HuH-7.5 (cell line): ENCODE measurements at regions not wholly inside any gene's neighbourhood (a gene's known extent, or its start where the extent isn't known, plus 50 kb on each side); places are given as distances from the start of the nearest gene placed in this dataset.
A peak's percentile ranks its signal among the peaks of the same experiment; 100 is the strongest.
"Not testable (repeated sequence)": the region's sequence is repeated elsewhere in the genome, so short reads cannot be mapped to it uniquely, and the experiment has no call there.

Experiments used
- DNase-seq: peaks from one replicate; pipeline ENCODE4 v3.0.0; 2011; ENCODE audit warnings: low spot score

GRCh38 chr2:167355821-167356220 is 467.5 kb downstream of the XIRP2 start:
- no peak for DNase-seq

- no peak for DNase-seq
Measured at GRCh38 chr2:167353605-167354280, 465.5 kb downstream of the XIRP2 start.

- DNase-seq, result no peak
Measured at GRCh38 chr2:167345559-167345958, 457.3 kb downstream of the XIRP2 start.

GRCh38 chr2:167342769-167343168 is 454.5 kb downstream of the XIRP2 start:
- DNase-seq, result no peak

GRCh38 chr2:167340322-167340721 is 452.0 kb downstream of the XIRP2 start:
- DNase-seq, result no peak

DNA sequence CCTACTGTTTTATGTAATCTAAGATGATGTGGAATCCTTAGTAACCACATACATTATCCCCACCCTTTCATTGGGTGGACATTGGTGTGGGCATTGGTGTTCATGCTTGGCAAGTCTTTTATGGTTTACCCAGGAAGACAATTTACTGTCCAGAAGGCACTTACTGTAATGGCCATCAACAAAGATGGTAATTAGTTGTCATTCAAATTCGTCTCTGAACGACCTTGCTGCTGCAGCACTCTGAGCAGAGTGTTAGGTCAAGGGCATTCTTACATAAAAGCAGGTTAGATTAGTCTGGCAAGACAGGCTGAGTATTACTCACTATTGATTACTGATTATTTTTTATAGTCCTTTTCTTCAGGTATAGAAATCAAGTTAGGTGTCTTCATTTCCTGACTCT is 447.9 kb downstream of the XIRP2 start:
- DNase-seq, result no peak

- DNase-seq, result no peak
Measured at GRCh38 chr2:167335541-167335992, 447.3 kb downstream of the XIRP2 start.

DNA sequence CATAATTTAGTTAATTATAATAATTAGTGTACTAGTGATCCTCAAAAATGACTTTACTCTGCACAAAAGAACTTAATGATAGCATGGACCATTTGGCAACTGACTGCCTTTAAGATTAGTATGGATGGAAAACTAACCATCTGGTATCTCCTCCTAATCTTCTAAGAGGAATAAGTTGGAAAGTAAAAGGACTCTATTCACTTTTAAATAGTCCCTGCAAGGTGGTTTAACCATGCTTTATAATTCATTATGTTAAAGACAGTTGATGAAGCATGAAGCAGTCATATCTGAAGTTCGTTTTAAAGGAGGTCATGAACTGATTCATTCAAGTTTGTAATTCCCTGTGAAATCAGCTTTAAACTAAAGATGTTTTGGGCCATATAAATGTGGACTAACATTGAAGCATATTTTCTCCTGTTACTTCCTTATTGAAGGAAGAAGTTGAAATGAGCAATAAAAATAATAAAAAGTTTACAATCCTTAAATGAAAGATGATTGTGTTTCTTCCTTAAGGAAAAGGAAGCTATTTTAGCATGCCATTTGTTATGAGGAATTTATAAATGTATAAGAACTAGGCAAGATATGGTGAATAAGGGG is 446.0 kb downstream of the XIRP2 start:
- DNase-seq, result no peak

DNA sequence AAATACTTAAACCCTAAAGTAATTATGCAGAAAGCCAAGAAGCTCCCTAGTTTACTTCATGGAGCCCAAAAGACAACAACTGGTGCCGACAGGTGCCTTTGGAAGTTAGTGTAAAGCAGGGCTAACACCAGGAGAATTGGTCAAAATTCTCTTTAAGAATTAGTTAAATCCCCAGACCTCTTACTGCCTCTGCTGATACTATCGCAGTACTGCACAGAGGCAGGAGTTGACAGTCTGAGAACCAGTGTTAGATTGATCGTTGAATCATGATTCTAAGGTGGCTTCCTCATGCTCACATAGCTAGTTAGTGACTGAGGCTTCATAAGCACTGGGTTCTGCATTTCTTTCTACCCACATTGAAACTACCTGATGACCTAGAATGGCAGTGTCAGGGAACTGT is 445.0 kb downstream of the XIRP2 start:
- DNase-seq, result no peak

DNA sequence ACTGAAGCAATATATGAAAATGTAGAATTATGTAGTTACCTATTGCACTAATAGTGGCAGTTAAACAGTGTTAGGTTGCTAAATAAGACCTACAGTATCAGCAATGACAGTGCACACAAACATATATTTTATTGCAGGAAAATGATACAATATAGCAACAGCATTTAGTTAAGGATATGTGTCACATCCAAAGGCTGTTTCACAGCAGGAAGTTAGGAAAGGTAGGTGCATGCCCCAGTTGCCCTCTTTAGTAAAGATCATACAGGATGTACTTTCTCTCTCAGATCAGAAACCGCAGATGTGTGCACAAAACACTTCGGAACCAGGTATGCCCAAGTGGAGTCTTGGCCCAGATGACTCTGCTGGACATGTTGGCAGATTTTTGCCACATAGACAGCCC is 444.1 kb downstream of the XIRP2 start:
- DNase-seq, result no peak

DNA sequence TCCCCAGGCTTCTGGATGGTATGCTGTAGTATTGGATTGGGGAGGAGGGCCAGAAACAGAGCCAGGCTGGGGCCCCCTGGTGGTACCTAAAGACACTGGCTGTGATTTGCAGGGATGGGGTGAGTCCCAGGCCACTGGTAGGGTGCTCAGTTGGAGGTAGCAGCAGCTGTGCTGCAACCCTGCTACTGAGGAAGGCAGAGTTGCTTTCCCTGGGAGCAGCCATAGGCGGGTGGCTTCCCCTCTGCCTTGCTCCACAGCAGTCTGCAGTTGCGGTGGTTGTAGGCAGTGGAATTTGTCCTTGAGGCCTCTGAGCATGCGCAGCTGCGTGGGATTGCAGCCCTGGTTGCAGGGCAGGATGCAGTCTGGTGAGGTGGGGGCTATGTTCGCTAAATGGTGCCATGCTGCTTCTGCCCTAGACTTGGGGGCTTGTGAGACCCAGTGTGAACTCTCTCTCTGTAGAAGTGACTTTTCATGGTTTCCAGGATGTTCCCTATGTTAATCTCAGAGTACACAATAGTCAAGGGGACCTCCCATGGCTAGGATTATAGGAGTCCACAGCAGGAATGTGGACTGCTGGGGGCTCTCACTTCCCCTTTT is 443.5 kb downstream of the XIRP2 start:
- DNase-seq, result peak; percentile 13

DNA sequence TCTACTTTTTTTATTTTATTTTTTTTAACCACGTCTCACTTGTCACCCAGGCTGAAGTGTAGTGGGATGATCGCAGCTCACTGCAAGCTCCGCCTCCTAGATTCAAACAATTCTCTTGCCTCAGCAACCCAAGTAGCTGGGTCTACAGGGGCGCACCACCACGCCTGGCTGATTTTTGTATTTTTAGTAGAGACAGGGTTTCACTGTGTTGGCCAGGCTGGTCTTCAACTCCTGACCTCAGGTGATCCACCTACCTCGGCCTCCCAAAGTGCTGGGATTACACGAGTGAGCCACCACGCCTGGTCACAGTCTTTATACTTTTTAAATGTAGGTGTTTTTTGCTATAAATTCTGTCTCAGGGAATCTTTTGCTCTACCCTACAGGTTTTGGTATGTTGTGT is 440.5 kb downstream of the XIRP2 start:
- not testable (repeated sequence) for DNase-seq

DNA sequence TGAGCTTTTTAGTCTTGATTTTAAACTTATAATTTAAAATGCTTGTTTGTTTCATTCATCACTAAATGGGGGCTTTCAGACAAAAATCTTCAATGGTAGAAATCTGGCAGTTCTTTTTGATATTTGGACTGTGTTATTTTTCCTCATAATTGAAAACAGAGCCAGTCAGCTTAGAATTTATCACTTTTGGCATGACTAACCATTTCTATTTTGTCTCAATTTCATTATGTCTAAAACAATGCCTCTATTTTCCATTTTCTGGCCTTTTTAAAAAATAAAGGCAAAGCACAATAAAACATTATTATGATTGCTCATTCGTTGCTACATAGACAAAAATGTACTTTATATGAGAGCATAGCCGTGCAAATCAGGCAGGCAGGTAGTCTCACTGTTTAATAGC is 434.5 kb downstream of the XIRP2 start:
- no peak for DNase-seq

- DNase-seq, result no peak
Measured at GRCh38 chr2:167318581-167318980, 430.3 kb downstream of the XIRP2 start.

- DNase-seq, result no peak
Measured at GRCh38 chr2:167310442-167310841, 422.2 kb downstream of the XIRP2 start.
